Neural cell (in vitro differentiated cells): ENCODE measurements at regions not wholly inside any gene's neighbourhood (a gene's known extent, or its start where the extent isn't known, plus 50 kb on each side); places are given as distances from the start of the nearest gene placed in this dataset.

ENCODE experiments used
- RAD21 ChIP-seq: fragments of 450-650 bp; conservative IDR thresholded peaks from 2 replicates; pipeline ENCODE4 v1.6.1; 2014; ENCODE audit warnings: antibody characterized with exemption, mild to moderate bottlenecking, moderate library complexity
- SMC3 ChIP-seq: fragments of 450-650 bp; conservative IDR thresholded peaks from 2 replicates; pipeline ENCODE4 v1.6.1; 2014; ENCODE audit warnings: antibody characterized with exemption, mild to moderate bottlenecking, moderate library complexity; ENCODE audit not compliant: poor library complexity
- TF ChIP-seq, protein P1 (sequence below): fragments of 450-650 bp; IDR thresholded peaks from 2 replicates; pipeline ENCODE4 v1.5.1; 2014; ENCODE audit warnings: antibody characterized with exemption, mild to moderate bottlenecking, moderate library complexity; ENCODE audit not compliant: poor library complexity, severe bottlenecking

- TF ChIP-seq RAD21 (no peak), SMC3 (no peak)
- TF ChIP-seq, protein P1, sequence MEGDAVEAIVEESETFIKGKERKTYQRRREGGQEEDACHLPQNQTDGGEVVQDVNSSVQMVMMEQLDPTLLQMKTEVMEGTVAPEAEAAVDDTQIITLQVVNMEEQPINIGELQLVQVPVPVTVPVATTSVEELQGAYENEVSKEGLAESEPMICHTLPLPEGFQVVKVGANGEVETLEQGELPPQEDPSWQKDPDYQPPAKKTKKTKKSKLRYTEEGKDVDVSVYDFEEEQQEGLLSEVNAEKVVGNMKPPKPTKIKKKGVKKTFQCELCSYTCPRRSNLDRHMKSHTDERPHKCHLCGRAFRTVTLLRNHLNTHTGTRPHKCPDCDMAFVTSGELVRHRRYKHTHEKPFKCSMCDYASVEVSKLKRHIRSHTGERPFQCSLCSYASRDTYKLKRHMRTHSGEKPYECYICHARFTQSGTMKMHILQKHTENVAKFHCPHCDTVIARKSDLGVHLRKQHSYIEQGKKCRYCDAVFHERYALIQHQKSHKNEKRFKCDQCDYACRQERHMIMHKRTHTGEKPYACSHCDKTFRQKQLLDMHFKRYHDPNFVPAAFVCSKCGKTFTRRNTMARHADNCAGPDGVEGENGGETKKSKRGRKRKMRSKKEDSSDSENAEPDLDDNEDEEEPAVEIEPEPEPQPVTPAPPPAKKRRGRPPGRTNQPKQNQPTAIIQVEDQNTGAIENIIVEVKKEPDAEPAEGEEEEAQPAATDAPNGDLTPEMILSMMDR = no peak
These were observed 155.3 kb upstream of the EDNRA start for GRCh38 chr4:147325571-147325981.
